Retinal pigment epithelial cell (primary cell): ENCODE measurements at regions not wholly inside any gene's neighbourhood (a gene's known extent, or its start where the extent isn't known, plus 50 kb on each side); places are given as distances from the start of the nearest gene placed in this dataset.

Source experiments
- DNase-seq: peaks from one replicate; pipeline ENCODE4 v3.0.0-alpha.2; 2010; ENCODE audit warnings: low read depth
- H3K4me3 ChIP-seq: 2 replicates; pipeline ENCODE4 v1.5.1; 2011; ENCODE audit warnings: mild to moderate bottlenecking, low read length, control low read depth, moderate library complexity
- CTCF ChIP-seq: conservative IDR thresholded peaks from 2 replicates; pipeline ENCODE4 v1.5.1; 2011; ENCODE audit warnings: low read depth, low read length, control low read depth, inconsistent platforms

DNA sequence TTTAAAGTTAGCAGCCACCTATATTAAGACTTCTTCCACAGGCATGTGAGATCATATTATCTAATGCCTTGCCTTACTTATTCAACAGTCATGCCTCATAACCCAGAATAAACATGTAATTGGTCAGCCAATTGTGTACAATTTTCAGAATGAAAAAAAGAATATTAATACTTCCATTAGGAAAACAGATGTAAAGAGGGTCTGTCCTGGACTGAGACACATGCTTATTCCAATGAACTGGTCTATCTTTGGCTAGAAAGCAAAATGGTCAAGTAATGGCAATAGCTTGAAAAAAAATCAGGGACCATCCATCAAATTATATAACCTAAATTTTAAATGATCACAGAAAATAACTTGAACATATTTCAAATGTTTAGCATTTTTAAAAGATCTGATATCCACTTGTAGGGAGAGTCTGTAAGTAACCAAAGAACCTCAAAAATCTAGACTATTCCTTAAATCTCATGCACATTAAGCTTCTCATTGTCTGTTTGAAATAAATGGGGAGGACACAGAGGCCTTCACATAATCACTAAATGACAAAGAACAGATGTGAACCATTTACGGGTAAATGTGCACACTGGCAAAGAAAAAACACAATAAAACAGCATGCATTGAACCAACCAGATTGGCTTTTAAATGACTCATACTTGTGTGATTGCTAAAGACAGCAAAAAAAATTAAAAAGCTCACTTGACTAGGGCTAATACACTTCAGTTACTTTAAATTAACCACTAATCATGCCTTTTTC, 568.8 kb upstream of the PCDH15 start:
- peak; percentile 77 for DNase-seq
- TF ChIP-seq CTCF, result no peak
- no peak overlapping the region for H3K4me3 ChIP-seq

GRCh38 chr10:55368467-55368866, 567.4 kb upstream of the PCDH15 start:
- no peak for DNase-seq
- H3K4me3 ChIP-seq, result no peak overlapping the region
- TF ChIP-seq CTCF, result no peak

GRCh38 chr10:55367555-55367954, 566.5 kb upstream of the PCDH15 start:
- H3K4me3 ChIP-seq, result no peak overlapping the region
- TF ChIP-seq CTCF, result no peak
- DNase-seq, result no peak

DNA sequence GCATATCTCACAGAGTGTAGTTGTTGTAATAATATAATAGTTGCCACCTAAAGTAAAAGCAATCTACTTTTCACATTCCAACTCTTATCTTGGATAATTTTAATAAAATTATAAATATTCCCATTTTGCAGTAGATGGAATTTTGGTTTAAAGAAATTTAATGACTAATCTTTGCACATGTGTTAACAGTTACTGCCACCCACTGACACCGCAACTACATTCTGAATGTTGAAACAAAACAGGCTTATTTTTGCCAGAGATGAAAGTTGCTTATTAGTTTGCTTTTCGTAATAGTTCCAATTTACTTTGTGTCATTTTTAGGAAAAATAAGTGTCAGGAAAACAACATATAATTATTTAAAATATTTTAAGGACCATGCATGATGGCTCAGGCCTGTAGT, 557.5 kb upstream of the PCDH15 start:
- DNase-seq, result no peak
- no peak overlapping the region for H3K4me3 ChIP-seq
- TF ChIP-seq CTCF, result no peak

DNA sequence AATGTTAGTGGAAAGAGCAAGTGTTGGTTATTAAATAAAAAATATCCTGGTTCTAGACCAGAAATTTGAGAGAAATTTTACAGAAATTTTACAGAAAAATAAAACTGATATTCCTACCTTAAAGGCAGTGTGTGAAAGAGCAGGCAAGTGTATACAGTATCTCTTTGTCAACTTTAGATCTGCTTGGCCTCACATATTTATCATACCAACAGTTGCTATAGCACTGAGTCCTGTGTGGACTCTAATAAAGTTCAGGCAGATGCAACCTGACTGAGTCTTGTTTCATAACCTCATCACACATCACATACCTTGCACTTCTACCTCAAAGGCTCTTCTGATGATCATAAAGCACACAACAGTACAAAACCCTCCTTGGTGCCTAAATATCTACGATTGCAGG, 552.4 kb upstream of the PCDH15 start:
- H3K4me3 ChIP-seq, result no peak overlapping the region
- TF ChIP-seq CTCF, result no peak
- DNase-seq, result no peak

DNA sequence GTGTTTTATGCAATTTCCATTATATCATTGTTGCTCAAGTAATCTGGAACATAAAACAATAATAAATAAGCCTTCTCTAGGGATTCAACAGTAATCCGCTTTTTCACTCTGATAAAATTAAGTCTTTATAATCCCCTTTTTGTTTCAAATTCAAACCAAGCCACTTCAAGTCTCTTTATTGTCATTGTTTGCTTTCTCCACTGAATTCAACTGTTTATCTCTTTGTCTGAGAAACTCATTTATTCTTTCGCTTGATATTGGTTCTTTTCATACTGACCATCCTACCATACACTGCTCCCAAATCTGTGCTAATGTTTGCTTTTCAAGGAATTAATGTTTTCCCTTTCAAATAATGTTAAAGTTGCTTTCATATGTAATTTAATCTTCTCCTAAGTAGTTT, 550.4 kb upstream of the PCDH15 start:
- no peak for DNase-seq
- no peak for TF ChIP-seq CTCF
- no peak overlapping the region for H3K4me3 ChIP-seq

- H3K4me3 ChIP-seq, result no peak overlapping the region
- no peak for TF ChIP-seq CTCF
- no peak for DNase-seq
These were observed 547.5 kb upstream of the PCDH15 start for GRCh38 chr10:55348534-55348933.
